ENCODE measurements at regions not wholly inside any gene's neighbourhood (a gene's known extent, or its start where the extent isn't known, plus 50 kb on each side); places are given as distances from the start of the nearest gene placed in this dataset.
"Not testable (repeated sequence)": the region's sequence is repeated elsewhere in the genome, so short reads cannot be mapped to it uniquely, and the experiment has no call there.

DNA sequence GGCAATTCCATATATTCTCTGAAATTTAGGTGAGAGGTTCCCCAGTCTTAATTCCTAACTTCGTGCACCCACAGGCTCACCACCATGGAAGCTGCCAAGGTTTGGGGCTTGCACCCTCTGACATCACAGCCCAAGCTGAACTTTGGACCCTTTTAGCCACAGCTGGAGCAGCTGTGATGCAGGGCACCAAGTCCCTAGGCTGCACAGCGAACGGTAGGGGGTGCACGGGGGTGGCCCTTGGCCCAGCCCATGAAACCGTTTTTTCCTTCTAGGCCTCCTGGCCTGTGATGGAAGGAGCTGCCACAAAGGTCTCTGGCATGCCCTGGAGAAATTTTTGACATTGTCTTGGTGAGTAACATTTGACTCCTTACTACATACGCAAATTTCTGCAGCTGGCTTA, 251.9 kb upstream of the GRM3 start:
- H3K4me3 ChIP-seq (ENCODE audit: low read length) = no peak overlapping the region
- 69% methylated on average over 2 of the region's 6 CpGs for WGBS (ENCODE audit: insufficient coverage)
- H3K27ac ChIP-seq (ENCODE audit: low read length) = no peak overlapping the region
- H3K9me3 ChIP-seq (replicated peaks; ENCODE audit: control insufficient read depth, low read depth, low read length) = no peaks in the 10 kb centered on the region
- no peaks in the 10 kb centered on the region for H3K27me3 ChIP-seq (ENCODE audit: control insufficient read depth, insufficient read depth, low read length)
- DNase-seq = no peak
- no peaks in the 10 kb centered on the region for H3K36me3 ChIP-seq (ENCODE audit: control insufficient read depth, insufficient read depth, low read length)
- no peaks in the 10 kb centered on the region for H3K4me1 ChIP-seq (ENCODE audit: control insufficient read depth, insufficient read depth, low read length)

DNA sequence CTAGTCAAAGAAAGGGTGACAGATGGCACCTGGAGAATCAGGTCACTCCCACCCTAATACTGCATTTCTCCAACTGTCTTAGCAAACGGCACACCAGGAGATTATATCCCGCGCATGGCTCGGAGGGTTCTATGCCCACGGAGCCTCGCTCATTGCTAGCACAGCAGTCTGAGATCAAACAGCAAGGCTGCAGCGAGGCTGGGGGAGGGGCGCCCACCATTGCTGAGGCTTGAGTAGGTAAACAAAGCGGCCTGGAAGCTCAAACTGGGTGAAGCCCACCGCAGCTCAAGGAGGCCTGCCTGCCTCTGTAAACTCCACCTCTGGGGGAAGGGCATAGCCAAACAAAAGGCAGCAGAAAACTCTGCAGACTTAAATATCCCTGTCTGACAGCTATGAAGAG, 268.1 kb upstream of the GRM3 start:
- not testable (repeated sequence) for H3K27me3 ChIP-seq (ENCODE audit: control insufficient read depth, insufficient read depth, low read length); H3K36me3 ChIP-seq (ENCODE audit: control insufficient read depth, insufficient read depth, low read length); H3K27ac ChIP-seq (ENCODE audit: low read length); H3K9me3 ChIP-seq (replicated peaks; ENCODE audit: control insufficient read depth, low read depth, low read length); DNase-seq; H3K4me1 ChIP-seq (ENCODE audit: control insufficient read depth, insufficient read depth, low read length); H3K4me3 ChIP-seq (ENCODE audit: low read length)
- WGBS (ENCODE audit: insufficient coverage) = 94% methylated on average over 9 of the region's 10 CpGs

DNA sequence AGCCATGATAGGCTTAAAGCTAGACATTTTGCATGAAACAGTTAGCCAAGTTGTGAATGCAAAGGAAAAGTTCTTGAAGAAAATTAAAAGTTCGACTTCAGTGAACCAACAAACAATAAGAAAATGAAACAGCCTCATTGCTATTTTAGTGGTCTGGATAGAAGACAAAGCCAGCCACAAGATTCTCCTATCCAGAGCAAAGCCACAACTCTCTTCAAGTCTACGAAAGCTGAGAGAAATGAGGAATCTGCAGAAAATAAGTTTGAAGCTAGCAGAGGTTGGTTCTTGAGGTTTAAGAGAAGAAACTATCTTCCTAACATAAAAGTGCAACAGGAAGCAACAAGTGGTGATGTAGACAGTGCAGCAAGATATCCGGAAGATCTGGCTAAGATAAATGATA, 271.4 kb upstream of the GRM3 start:
- Histone ChIP-seq H3K9me3 (replicated peaks; ENCODE audit: control insufficient read depth, low read depth, low read length) (peaks cover 4% of the 10 kb centered on the region), H3K27me3 (ENCODE audit: control insufficient read depth, insufficient read depth, low read length) (no peaks in the 10 kb centered on the region), H3K27ac (ENCODE audit: low read length) (no peak overlapping the region), H3K4me1 (ENCODE audit: control insufficient read depth, insufficient read depth, low read length) (no peaks in the 10 kb centered on the region), H3K36me3 (ENCODE audit: control insufficient read depth, insufficient read depth, low read length) (no peaks in the 10 kb centered on the region), H3K4me3 (ENCODE audit: low read length) (no peak overlapping the region)
- no CpG with 5 or more reads among the region's 3 CpGs for WGBS (ENCODE audit: insufficient coverage)
- DNase-seq = no peak

DNA sequence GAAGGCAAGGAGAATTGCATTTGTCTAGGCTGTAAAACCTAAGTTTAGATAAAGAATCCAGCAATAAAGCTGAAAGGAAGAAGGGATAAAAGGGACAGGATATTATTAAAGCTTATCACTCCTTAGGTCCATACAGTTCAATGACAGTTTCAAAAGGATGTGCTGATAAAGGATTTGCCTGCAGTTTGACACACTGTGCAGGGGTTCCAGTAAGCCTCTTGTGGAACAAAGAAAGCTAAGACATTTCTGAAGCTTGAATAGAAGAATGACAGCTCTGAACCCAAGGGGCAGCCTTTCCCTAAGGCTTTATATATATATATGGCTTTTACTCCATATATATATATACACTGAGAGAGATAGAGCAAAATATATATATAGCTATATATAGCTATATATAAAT, 276.8 kb upstream of the GRM3 start:
- H3K36me3 ChIP-seq (ENCODE audit: control insufficient read depth, insufficient read depth, low read length) = no peaks in the 10 kb centered on the region
- no peaks in the 10 kb centered on the region for H3K4me1 ChIP-seq (ENCODE audit: control insufficient read depth, insufficient read depth, low read length)
- H3K9me3 ChIP-seq (replicated peaks; ENCODE audit: control insufficient read depth, low read depth, low read length) = no peaks in the 10 kb centered on the region
- no peak overlapping the region for H3K27ac ChIP-seq (ENCODE audit: low read length)
- no peaks in the 10 kb centered on the region for H3K27me3 ChIP-seq (ENCODE audit: control insufficient read depth, insufficient read depth, low read length)
- no peak for DNase-seq
- H3K4me3 ChIP-seq (ENCODE audit: low read length) = no peak overlapping the region

DNA sequence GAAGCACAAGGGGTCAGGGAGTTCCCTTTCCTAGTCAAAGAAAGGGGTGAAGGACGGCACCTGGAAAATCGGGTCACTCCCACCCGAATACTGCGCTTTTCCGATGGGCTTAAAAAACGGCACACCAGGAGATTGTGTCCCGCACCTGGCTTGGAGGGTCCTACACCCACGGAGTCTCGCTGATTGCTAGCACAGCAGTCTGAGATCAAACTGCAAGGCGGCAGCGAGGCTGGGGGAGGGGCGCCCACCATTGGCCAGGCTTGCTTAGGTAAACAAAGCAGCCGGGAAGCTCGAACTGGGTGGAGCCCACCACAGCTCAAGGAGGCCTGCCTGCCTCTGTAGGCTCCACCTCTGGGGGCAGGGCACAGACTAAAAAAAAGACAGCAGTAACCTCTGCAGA, 303.3 kb upstream of the GRM3 start:
- not testable (repeated sequence) for H3K9me3 ChIP-seq (replicated peaks; ENCODE audit: control insufficient read depth, low read depth, low read length); H3K27me3 ChIP-seq (ENCODE audit: control insufficient read depth, insufficient read depth, low read length); H3K4me1 ChIP-seq (ENCODE audit: control insufficient read depth, insufficient read depth, low read length); H3K4me3 ChIP-seq (ENCODE audit: low read length); H3K36me3 ChIP-seq (ENCODE audit: control insufficient read depth, insufficient read depth, low read length); DNase-seq; H3K27ac ChIP-seq (ENCODE audit: low read length)
- WGBS (ENCODE audit: insufficient coverage) = 100% methylated on average over 8 of the region's 14 CpGs

DNA sequence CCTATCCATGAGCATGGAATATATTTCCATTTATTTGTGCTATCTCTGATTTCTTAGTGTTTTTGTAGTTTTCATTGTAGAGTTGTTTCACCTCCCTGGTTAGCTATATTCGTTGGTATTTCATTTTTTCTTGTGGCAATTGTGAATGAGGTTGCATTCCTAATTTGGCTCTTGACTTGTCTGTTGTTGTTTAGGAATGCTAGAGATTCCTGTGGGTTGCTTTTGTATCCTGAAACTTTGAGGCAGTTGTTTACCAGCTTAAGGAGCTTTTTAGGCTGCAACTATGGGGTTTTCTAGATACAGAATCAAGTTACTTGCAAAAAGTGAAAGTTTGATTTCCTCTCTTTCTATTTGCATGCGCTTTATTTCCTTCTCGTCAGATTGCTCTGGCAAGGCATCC, 304.7 kb upstream of the GRM3 start:
- no peak overlapping the region for H3K27ac ChIP-seq (ENCODE audit: low read length)
- no peaks in the 10 kb centered on the region for H3K4me1 ChIP-seq (ENCODE audit: control insufficient read depth, insufficient read depth, low read length)
- no peak overlapping the region for H3K4me3 ChIP-seq (ENCODE audit: low read length)
- H3K9me3 ChIP-seq (replicated peaks; ENCODE audit: control insufficient read depth, low read depth, low read length) = no peaks in the 10 kb centered on the region
- WGBS (ENCODE audit: insufficient coverage) = no CpG with 5 or more reads among the region's 3 CpGs
- DNase-seq = no peak
- no peaks in the 10 kb centered on the region for H3K27me3 ChIP-seq (ENCODE audit: control insufficient read depth, insufficient read depth, low read length)
- H3K36me3 ChIP-seq (ENCODE audit: control insufficient read depth, insufficient read depth, low read length) = no peaks in the 10 kb centered on the region

DNA sequence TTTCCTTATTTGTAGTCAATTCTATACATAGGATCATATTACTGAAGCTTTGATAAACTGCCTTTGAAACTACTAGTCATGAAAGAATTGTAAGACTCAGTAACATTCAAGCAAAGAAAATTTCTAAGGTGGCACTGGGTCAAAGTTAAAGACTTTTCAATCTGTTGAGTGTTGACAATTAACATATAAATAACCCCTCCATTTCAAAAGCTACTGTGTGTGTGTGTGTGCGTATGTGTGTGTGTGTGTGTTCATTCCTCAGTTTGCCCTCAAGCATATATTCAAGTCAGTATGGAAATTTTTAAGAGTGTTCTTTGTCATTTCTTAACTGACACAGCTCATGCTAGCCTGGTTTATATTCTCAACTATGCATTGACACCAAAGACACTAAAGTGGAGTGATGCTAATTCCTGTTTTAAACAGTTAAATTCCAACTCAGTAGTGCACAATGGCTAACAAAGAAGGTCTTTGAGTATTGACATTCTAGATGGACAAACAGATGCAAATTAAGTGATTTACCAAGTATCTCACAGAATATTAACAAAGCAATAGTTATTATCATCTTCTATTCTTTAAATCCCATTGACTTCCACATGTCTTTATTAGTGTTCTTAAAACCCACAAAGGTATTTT, 314.8 kb upstream of the GRM3 start:
- H3K27ac ChIP-seq (ENCODE audit: low read length) = no peak overlapping the region
- no peak for DNase-seq
- no CpG with 5 or more reads among the region's 1 CpG for WGBS (ENCODE audit: insufficient coverage)

DNA sequence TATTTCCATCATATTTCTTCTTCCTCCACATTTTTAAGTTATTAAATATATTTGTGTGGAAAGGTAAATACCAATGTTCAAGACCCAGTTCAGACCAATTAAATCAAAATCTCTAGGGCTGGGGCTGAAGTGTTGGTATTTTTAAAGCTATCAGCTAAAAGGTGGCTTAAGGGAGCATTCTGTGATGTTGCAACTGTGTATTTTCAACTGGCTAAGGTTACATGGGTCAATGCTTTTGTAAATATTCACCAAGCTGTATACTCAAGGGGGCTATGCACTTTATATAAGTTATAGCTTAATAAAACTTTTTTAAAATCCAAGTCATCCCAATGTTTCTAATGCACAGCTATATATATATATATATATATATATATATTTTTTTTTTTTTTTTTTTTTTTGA, 316.9 kb upstream of the GRM3 start:
- DNase-seq = no peak
- H3K27ac ChIP-seq (ENCODE audit: low read length) = no peak overlapping the region
- H3K4me3 ChIP-seq (ENCODE audit: low read length) = no peak overlapping the region
- no peaks in the 10 kb centered on the region for H3K4me1 ChIP-seq (ENCODE audit: control insufficient read depth, insufficient read depth, low read length)
- H3K36me3 ChIP-seq (ENCODE audit: control insufficient read depth, insufficient read depth, low read length) = no peaks in the 10 kb centered on the region
- H3K9me3 ChIP-seq (replicated peaks; ENCODE audit: control insufficient read depth, low read depth, low read length) = no peaks in the 10 kb centered on the region
- H3K27me3 ChIP-seq (ENCODE audit: control insufficient read depth, insufficient read depth, low read length) = no peaks in the 10 kb centered on the region

More for the DNA sequence above, 314.8 kb upstream of the GRM3 start:
- H3K4me3 ChIP-seq (ENCODE audit: low read length) = no peak overlapping the region
- H3K9me3 ChIP-seq (replicated peaks; ENCODE audit: control insufficient read depth, low read depth, low read length) = no peaks in the 10 kb centered on the region
- H3K27me3 ChIP-seq (ENCODE audit: control insufficient read depth, insufficient read depth, low read length) = no peaks in the 10 kb centered on the region
- H3K4me1 ChIP-seq (ENCODE audit: control insufficient read depth, insufficient read depth, low read length) = no peaks in the 10 kb centered on the region
- H3K36me3 ChIP-seq (ENCODE audit: control insufficient read depth, insufficient read depth, low read length) = no peaks in the 10 kb centered on the region

DNA sequence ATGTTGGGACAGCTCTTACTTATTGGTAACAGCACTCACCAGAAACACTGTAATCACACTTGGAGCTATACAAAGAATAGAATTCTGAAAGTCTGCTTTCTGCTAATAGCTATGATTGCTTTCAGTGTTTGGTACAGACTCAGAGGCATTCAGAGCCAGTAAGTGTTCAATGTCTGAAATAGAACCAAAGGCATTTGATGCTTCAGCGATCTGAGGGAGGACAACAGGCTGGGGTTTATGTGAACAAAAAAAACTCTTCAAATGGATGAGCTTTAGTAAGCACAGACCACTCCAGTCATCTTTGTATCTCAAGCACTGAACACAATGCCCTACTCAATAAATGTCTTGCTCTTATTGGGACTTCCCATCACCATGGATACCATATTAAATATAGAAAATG, 322.8 kb upstream of the GRM3 start:
- no peaks in the 10 kb centered on the region for H3K27me3 ChIP-seq (ENCODE audit: control insufficient read depth, insufficient read depth, low read length)
- no peaks in the 10 kb centered on the region for H3K4me1 ChIP-seq (ENCODE audit: control insufficient read depth, insufficient read depth, low read length)
- no peaks in the 10 kb centered on the region for H3K36me3 ChIP-seq (ENCODE audit: control insufficient read depth, insufficient read depth, low read length)
- H3K9me3 ChIP-seq (replicated peaks; ENCODE audit: control insufficient read depth, low read depth, low read length) = no peaks in the 10 kb centered on the region
- DNase-seq = no peak
- H3K4me3 ChIP-seq (ENCODE audit: low read length) = no peak overlapping the region
- no peak overlapping the region for H3K27ac ChIP-seq (ENCODE audit: low read length)
- WGBS (ENCODE audit: insufficient coverage) = 20% methylated on average over 1 of the region's 1 CpG

DNA sequence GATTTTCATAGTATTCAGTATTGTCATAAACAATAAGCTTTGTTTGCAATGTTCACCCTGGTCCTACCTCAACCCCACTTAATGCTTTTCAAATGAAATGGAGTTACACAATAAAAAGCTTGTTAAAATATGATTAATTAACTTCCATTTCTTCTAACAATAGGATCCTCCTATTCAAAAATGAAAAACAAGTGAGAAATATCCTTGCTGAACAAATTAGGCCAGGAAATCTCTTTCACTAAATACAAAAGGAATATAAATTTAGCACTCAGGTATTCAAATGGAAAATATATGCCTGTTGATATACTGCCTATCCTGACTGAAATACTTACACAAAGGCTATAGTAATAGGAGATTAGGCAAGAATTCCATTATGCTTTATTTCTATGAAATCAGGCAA, 323.4 kb upstream of the GRM3 start:
- no peak overlapping the region for H3K4me3 ChIP-seq (ENCODE audit: low read length)
- DNase-seq = no peak
- no peaks in the 10 kb centered on the region for H3K36me3 ChIP-seq (ENCODE audit: control insufficient read depth, insufficient read depth, low read length)
- H3K4me1 ChIP-seq (ENCODE audit: control insufficient read depth, insufficient read depth, low read length) = no peaks in the 10 kb centered on the region
- no peaks in the 10 kb centered on the region for H3K27me3 ChIP-seq (ENCODE audit: control insufficient read depth, insufficient read depth, low read length)
- no peaks in the 10 kb centered on the region for H3K9me3 ChIP-seq (replicated peaks; ENCODE audit: control insufficient read depth, low read depth, low read length)
- H3K27ac ChIP-seq (ENCODE audit: low read length) = no peak overlapping the region

DNA sequence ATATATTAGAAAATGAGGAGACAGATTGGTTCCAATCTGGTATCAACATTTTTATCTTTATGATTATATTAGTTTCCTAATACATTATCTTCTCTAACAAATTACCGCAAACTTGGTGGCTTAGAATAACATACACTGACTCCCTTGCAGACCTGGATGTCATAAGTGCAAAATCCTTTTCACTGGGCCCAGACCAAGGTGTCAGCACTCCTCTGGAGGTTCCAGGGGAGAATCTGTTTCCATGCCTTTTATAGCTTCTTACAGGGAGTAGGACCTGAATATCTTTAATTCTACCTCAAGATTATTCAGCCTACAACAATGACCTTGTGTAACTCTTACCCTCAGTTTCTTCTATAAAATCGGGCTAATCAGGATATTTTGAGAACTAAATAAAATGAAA, 329.9 kb upstream of the GRM3 start:
- Histone ChIP-seq H3K27me3 (ENCODE audit: control insufficient read depth, insufficient read depth, low read length) (no peaks in the 10 kb centered on the region), H3K27ac (ENCODE audit: low read length) (no peak overlapping the region), H3K4me1 (ENCODE audit: control insufficient read depth, insufficient read depth, low read length) (no peaks in the 10 kb centered on the region), H3K36me3 (ENCODE audit: control insufficient read depth, insufficient read depth, low read length) (no peaks in the 10 kb centered on the region), H3K9me3 (replicated peaks; ENCODE audit: control insufficient read depth, low read depth, low read length) (no peaks in the 10 kb centered on the region), H3K4me3 (ENCODE audit: low read length) (no peak overlapping the region)
- WGBS (ENCODE audit: insufficient coverage) = no CpG with 5 or more reads among the region's 2 CpGs
- DNase-seq = no peak

All from muscle of leg (tissue), 3 donors.